Tibial nerve (tissue), 4 donors: ENCODE measurements at regions not wholly inside any gene's neighbourhood (a gene's known extent, or its start where the extent isn't known, plus 50 kb on each side); places are given as distances from the start of the nearest gene placed in this dataset.

Experiments used
- DNase-seq, 2 donors: peaks; one replicate each; pipeline ENCODE4 v3.0.0-alpha.2; 2019; ENCODE audit warnings: low spot score in 2 of 2
- H3K27ac ChIP-seq, 4 donors: fragments of 200-600 bp; sonication (generic) in 3 of 4; one replicate each; pipeline ENCODE4 v1.5.1; 2017 to 2019; ENCODE audit warnings: mild to moderate bottlenecking in 1 of 4
- H3K27me3 ChIP-seq, 2 donors: fragments of 200-600 bp; sonication (generic) in 1 of 2; one replicate each; pipeline versions ENCODE4 v1.5.1 to v1.6.0; 2017 to 2019
- H3K36me3 ChIP-seq, 3 donors: fragments of 200-600 bp; sonication (generic); one replicate each; pipeline ENCODE4 v1.5.1; 2018 to 2019
- H3K4me1 ChIP-seq, 4 donors: fragments of 200-600 bp; sonication (generic) in 3 of 4; one replicate each; pipeline ENCODE4 v1.5.1; 2017 to 2019
- H3K4me3 ChIP-seq, 4 donors: fragments of 200-600 bp; sonication (generic) in 3 of 4; one replicate each; pipeline ENCODE4 v1.5.1; 2017 to 2019; ENCODE audit warnings: mild to moderate bottlenecking in 1 of 4, moderate library complexity in 1 of 4
- H3K9me3 ChIP-seq, 4 donors: fragments of 200-600 bp; sonication (generic) in 3 of 4; one replicate each; pipeline ENCODE4 v1.5.1; 2017 to 2019
- EP300 ChIP-seq, 2 donors: sonication (generic); formaldehyde crosslinking; IDR thresholded peaks; one replicate each; pipeline ENCODE4 v1.6.1; 2017; ENCODE audit warnings: antibody characterized with exemption in 2 of 2, mild to moderate bottlenecking in 1 of 2
- POLR2A ChIP-seq, 2 donors: fragments of 450-650 bp; IDR thresholded peaks; one replicate each; pipeline ENCODE4 v1.6.1; 2017; ENCODE audit warnings: antibody characterized with exemption in 2 of 2, mild to moderate bottlenecking in 2 of 2, moderate library complexity in 2 of 2
- WGBS, 2 donors: methylation state at CpG; one replicate each; pipeline ENCODE4 v1.1.5; 2018; 5-methylcytosine and 5-hydroxymethylcytosine counted together
- TF ChIP-seq, protein P1 (sequence below), 5 experiments: fragments of 200-600 bp in 3 of 5; fragments of 450-650 bp in 2 of 5; sonication (generic) in 3 of 5; IDR thresholded peaks; one replicate each; pipeline ENCODE4 v1.5.1; 2016 to 2019; ENCODE audit warnings: antibody characterized with exemption in 5 of 5, mild to moderate bottlenecking in 3 of 5, moderate library complexity in 2 of 5

DNA sequence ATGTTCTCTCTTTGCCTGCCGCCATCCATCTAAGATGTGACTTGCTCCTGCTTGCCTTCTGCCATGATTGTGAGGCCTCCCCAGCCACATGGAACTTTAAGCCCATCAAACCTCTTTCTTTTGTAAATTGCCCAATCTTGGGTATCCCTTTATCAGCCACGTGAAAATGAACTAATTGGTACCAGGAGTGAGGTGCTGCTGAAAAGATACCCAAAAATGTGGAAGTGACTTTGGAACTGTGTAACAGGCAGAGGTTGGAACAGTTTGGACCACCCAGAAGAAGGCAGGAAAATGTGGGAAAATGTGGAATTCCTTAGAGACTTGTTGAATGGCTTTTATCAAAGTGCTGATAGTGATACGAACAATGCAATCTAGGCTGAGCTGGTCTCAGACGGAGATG is 694.9 kb downstream of the FRK start:
- no peaks in the 10 kb centered on the region for H3K9me3 ChIP-seq
- TF ChIP-seq POLR2A (IDR thresholded peaks at IDR 0.05): no peak
- TF ChIP-seq, protein P1, sequence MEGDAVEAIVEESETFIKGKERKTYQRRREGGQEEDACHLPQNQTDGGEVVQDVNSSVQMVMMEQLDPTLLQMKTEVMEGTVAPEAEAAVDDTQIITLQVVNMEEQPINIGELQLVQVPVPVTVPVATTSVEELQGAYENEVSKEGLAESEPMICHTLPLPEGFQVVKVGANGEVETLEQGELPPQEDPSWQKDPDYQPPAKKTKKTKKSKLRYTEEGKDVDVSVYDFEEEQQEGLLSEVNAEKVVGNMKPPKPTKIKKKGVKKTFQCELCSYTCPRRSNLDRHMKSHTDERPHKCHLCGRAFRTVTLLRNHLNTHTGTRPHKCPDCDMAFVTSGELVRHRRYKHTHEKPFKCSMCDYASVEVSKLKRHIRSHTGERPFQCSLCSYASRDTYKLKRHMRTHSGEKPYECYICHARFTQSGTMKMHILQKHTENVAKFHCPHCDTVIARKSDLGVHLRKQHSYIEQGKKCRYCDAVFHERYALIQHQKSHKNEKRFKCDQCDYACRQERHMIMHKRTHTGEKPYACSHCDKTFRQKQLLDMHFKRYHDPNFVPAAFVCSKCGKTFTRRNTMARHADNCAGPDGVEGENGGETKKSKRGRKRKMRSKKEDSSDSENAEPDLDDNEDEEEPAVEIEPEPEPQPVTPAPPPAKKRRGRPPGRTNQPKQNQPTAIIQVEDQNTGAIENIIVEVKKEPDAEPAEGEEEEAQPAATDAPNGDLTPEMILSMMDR (IDR thresholded peaks at IDR 0.05): no peak
- TF ChIP-seq EP300 (IDR thresholded peaks at IDR 0.05): no peak
- 83 to 86% methylated on average over 4 of the region's 4 CpGs for WGBS, 2 donors
- no peak for DNase-seq
- no peaks in the 10 kb centered on the region for H3K27me3 ChIP-seq
- H3K27ac ChIP-seq: no peak overlapping the region
- H3K4me3 ChIP-seq: no peak overlapping the region
- H3K36me3 ChIP-seq: no peaks in the 10 kb centered on the region
- no peaks in the 10 kb centered on the region for H3K4me1 ChIP-seq

GRCh38 chr6:115363379-115363778 is 697.3 kb downstream of the FRK start:
- no peaks in the 10 kb centered on the region for H3K9me3 ChIP-seq
- 94 to 96% methylated on average over 4 of the region's 4 CpGs for WGBS, 2 donors
- H3K27me3 ChIP-seq: no peaks in the 10 kb centered on the region
- H3K4me1 ChIP-seq: no peaks in the 10 kb centered on the region
- no peak overlapping the region for H3K4me3 ChIP-seq
- DNase-seq: no peak
- H3K36me3 ChIP-seq: no peaks in the 10 kb centered on the region
- TF ChIP-seq, protein P1 (IDR thresholded peaks at IDR 0.05): no peak
- TF ChIP-seq EP300 (IDR thresholded peaks at IDR 0.05) (no peak), POLR2A (IDR thresholded peaks at IDR 0.05) (no peak)
- no peak overlapping the region for H3K27ac ChIP-seq

DNA sequence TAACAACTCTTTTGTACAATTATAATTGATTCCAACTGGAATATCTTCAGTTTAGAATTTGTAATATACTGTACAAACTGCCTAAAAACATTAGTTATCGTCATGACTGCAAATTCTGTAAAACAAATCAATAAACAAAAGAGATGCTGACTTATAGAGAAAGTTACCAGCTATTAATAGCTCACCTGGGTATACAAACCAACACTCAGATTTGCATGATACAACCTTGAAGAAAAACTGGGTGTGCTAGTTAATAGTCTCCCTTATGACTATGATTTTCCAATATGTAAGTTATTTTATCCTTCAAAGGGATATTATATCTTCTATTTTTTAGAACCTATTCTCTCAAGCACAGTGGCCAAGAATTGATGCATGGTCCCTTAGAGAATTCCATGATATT is 698.5 kb downstream of the FRK start:
- DNase-seq: no peak
- WGBS, 2 donors: 88 to 98% methylated on average over 1 of the region's 1 CpG
- H3K36me3 ChIP-seq: no peaks in the 10 kb centered on the region
- no peaks in the 10 kb centered on the region for H3K4me1 ChIP-seq
- no peak overlapping the region for H3K4me3 ChIP-seq
- H3K27me3 ChIP-seq: no peaks in the 10 kb centered on the region
- no peak for TF ChIP-seq POLR2A (IDR thresholded peaks at IDR 0.05)
- no peak for TF ChIP-seq EP300 (IDR thresholded peaks at IDR 0.05)
- TF ChIP-seq, protein P1 (IDR thresholded peaks at IDR 0.05): no peak
- no peaks in the 10 kb centered on the region for H3K9me3 ChIP-seq
- no peak overlapping the region for H3K27ac ChIP-seq

DNA sequence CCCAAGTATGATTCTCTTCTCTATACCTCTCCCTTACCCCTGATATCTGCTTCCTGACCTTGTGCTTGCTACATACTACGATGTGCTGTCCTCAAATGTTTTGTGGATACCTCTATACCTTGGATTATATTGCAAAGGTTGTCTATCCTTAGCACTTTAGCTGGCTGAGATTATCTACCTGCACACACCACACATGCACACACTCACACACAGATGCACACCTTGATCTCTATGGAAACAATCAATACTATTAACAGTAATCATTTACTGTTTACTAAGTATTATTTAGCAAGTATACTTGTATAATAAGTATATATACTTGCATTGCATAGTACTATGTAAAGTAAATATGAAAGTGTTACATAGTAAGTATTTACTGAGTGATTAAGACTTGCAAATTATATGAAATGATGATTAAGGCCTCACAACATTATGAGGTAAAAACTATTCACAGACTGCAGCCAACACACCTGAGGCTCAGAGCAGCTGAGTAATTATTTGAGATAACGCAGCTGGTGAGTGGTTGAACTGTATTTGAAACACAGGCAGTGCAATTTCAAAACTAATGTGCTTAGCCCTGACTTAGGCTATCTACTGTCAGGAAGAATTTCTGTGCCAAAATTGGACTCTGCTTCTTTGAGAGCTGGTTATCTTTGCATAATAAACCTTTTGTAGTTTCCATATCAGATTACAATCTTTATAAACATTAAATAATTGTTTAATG is 699.9 kb downstream of the FRK start:
- Histone ChIP-seq H3K4me3 (no peak overlapping the region), H3K9me3 (no peaks in the 10 kb centered on the region), H3K27me3 (no peaks in the 10 kb centered on the region), H3K36me3 (no peaks in the 10 kb centered on the region), H3K27ac (no peak overlapping the region), H3K4me1 (no peaks in the 10 kb centered on the region)
- TF ChIP-seq, protein P1 (IDR thresholded peaks at IDR 0.05): no peak
- TF ChIP-seq POLR2A (IDR thresholded peaks at IDR 0.05) (no peak), EP300 (IDR thresholded peaks at IDR 0.05) (no peak)
- WGBS, 2 donors: 81 to 84% methylated on average over 2 of the region's 2 CpGs
- no peak for DNase-seq

- no peak overlapping the region for H3K4me3 ChIP-seq
- no peaks in the 10 kb centered on the region for H3K27me3 ChIP-seq
- H3K27ac ChIP-seq: no peak overlapping the region
- DNase-seq: no peak
- no peaks in the 10 kb centered on the region for H3K36me3 ChIP-seq
- TF ChIP-seq POLR2A (IDR thresholded peaks at IDR 0.05): no peak
- TF ChIP-seq EP300 (IDR thresholded peaks at IDR 0.05): no peak
- TF ChIP-seq, protein P1 (IDR thresholded peaks at IDR 0.05): no peak
- no peaks in the 10 kb centered on the region for H3K4me1 ChIP-seq
- no peaks in the 10 kb centered on the region for H3K9me3 ChIP-seq
Observed at GRCh38 chr6:115358616-115359015, 702.1 kb downstream of the FRK start.
